ENCODE measurements at regions not wholly inside any gene's neighbourhood (a gene's known extent, or its start where the extent isn't known, plus 50 kb on each side); places are given as distances from the start of the nearest gene placed in this dataset.

DNA sequence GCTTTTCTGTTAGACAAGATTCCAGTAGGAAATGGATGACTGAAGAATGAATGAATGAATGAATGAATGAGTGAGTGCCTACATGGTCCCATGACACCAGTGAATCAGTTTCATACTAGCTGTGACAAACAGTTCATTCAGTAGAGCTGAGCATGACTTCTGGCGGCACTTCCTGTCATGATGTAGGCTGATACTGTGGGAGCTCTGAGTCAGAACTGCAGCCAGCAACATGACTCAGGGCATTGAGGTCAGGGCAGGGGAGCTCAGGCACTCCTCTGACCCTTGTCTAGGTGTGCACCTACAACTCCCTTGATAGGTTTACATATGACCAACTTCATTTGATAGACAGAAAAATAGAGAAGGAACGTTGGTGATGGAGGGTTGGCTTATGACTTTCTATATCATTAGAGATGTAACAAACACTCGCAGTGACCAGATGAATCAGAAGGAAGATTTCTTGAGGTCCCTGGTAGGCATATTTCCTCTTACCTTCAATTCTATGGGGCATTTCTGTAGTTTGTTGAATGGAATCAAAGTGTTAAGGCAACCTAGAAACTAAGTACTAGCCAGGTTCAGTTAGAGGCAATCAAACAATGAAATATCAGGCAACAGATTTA is 139.3 kb upstream of the ARHGAP5 start:
- TF ChIP-seq POLR2A (IDR thresholded peaks at IDR 0.05; ENCODE audit: low read length) (no peak), RAD21 (conservative IDR thresholded peaks at IDR 0.05 in 1 of 2, IDR thresholded peaks at IDR 0.05 in 1 of 2) (peak; percentile 19 to 40; a peak in 2 of 5 replicates), RARB (CRISPR knock-in tag; IDR thresholded peaks at IDR 0.05) (no peak), HOXB13 (CRISPR knock-in tag; IDR thresholded peaks at IDR 0.05; ENCODE audit: low read depth) (no peak)
- TF ChIP-seq, protein P1, sequence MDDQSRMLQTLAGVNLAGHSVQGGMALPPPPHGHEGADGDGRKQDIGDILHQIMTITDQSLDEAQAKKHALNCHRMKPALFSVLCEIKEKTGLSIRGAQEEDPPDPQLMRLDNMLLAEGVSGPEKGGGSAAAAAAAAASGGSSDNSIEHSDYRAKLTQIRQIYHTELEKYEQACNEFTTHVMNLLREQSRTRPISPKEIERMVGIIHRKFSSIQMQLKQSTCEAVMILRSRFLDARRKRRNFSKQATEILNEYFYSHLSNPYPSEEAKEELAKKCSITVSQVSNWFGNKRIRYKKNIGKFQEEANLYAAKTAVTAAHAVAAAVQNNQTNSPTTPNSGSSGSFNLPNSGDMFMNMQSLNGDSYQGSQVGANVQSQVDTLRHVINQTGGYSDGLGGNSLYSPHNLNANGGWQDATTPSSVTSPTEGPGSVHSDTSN (IDR thresholded peaks at IDR 0.05) = no peak
- TF ChIP-seq, protein P2, sequence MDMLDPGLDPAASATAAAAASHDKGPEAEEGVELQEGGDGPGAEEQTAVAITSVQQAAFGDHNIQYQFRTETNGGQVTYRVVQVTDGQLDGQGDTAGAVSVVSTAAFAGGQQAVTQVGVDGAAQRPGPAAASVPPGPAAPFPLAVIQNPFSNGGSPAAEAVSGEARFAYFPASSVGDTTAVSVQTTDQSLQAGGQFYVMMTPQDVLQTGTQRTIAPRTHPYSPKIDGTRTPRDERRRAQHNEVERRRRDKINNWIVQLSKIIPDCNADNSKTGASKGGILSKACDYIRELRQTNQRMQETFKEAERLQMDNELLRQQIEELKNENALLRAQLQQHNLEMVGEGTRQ (IDR thresholded peaks at IDR 0.05) = peak; percentile 45
- TF ChIP-seq, protein P3, sequence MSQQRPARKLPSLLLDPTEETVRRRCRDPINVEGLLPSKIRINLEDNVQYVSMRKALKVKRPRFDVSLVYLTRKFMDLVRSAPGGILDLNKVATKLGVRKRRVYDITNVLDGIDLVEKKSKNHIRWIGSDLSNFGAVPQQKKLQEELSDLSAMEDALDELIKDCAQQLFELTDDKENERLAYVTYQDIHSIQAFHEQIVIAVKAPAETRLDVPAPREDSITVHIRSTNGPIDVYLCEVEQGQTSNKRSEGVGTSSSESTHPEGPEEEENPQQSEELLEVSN (IDR thresholded peaks at IDR 0.05; ENCODE audit: borderline replicate concordance, low read depth) = no peak
- TF ChIP-seq, protein P4, sequence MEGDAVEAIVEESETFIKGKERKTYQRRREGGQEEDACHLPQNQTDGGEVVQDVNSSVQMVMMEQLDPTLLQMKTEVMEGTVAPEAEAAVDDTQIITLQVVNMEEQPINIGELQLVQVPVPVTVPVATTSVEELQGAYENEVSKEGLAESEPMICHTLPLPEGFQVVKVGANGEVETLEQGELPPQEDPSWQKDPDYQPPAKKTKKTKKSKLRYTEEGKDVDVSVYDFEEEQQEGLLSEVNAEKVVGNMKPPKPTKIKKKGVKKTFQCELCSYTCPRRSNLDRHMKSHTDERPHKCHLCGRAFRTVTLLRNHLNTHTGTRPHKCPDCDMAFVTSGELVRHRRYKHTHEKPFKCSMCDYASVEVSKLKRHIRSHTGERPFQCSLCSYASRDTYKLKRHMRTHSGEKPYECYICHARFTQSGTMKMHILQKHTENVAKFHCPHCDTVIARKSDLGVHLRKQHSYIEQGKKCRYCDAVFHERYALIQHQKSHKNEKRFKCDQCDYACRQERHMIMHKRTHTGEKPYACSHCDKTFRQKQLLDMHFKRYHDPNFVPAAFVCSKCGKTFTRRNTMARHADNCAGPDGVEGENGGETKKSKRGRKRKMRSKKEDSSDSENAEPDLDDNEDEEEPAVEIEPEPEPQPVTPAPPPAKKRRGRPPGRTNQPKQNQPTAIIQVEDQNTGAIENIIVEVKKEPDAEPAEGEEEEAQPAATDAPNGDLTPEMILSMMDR (IDR thresholded peaks at IDR 0.05) = no peak
